ENCODE measurements at regions not wholly inside any gene's neighbourhood (a gene's known extent, or its start where the extent isn't known, plus 50 kb on each side); places are given as distances from the start of the nearest gene placed in this dataset.

DNA sequence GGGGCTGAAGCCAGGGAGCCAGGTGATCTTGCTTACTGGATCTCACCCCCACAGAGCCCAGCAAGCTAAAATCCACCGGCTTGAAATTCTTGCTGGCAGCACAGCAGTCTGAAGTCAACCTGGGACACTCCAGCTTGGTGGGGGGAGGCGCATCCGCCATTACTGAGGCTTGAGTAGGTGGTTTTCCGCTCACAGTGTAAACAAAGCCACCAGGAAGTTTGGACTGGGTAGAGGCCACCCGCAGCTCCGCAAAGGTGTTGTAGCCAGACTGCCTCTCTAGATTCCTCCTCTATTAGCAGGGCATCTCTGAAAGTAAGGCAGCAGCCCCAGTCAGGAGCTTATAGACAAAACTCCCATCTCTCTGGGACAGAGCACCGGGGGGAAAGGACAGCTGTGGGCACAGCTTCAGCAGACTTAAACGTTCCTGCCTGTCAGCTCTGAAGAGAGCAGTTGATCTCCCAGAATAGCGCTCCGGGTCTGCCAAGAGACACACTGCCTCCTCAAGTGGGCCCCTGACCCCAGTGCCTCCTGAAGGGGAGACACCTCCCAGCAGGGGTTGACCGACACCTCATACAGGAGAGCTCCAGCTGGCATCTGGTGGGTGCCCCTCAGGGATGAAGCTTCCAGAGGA, 206.3 kb upstream of the KHDRBS2 start:
- TF ChIP-seq, protein P1, sequence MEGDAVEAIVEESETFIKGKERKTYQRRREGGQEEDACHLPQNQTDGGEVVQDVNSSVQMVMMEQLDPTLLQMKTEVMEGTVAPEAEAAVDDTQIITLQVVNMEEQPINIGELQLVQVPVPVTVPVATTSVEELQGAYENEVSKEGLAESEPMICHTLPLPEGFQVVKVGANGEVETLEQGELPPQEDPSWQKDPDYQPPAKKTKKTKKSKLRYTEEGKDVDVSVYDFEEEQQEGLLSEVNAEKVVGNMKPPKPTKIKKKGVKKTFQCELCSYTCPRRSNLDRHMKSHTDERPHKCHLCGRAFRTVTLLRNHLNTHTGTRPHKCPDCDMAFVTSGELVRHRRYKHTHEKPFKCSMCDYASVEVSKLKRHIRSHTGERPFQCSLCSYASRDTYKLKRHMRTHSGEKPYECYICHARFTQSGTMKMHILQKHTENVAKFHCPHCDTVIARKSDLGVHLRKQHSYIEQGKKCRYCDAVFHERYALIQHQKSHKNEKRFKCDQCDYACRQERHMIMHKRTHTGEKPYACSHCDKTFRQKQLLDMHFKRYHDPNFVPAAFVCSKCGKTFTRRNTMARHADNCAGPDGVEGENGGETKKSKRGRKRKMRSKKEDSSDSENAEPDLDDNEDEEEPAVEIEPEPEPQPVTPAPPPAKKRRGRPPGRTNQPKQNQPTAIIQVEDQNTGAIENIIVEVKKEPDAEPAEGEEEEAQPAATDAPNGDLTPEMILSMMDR (IDR thresholded peaks at IDR 0.05; ENCODE audit: insufficient read depth, low read length), result no peak
- TF ChIP-seq, protein P2, sequence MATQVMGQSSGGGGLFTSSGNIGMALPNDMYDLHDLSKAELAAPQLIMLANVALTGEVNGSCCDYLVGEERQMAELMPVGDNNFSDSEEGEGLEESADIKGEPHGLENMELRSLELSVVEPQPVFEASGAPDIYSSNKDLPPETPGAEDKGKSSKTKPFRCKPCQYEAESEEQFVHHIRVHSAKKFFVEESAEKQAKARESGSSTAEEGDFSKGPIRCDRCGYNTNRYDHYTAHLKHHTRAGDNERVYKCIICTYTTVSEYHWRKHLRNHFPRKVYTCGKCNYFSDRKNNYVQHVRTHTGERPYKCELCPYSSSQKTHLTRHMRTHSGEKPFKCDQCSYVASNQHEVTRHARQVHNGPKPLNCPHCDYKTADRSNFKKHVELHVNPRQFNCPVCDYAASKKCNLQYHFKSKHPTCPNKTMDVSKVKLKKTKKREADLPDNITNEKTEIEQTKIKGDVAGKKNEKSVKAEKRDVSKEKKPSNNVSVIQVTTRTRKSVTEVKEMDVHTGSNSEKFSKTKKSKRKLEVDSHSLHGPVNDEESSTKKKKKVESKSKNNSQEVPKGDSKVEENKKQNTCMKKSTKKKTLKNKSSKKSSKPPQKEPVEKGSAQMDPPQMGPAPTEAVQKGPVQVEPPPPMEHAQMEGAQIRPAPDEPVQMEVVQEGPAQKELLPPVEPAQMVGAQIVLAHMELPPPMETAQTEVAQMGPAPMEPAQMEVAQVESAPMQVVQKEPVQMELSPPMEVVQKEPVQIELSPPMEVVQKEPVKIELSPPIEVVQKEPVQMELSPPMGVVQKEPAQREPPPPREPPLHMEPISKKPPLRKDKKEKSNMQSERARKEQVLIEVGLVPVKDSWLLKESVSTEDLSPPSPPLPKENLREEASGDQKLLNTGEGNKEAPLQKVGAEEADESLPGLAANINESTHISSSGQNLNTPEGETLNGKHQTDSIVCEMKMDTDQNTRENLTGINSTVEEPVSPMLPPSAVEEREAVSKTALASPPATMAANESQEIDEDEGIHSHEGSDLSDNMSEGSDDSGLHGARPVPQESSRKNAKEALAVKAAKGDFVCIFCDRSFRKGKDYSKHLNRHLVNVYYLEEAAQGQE (IDR thresholded peaks at IDR 0.05; ENCODE audit: insufficient replicate concordance, low read depth), result no peak
- TF ChIP-seq POLR2AphosphoS5 (IDR thresholded peaks at IDR 0.05; ENCODE audit: low read depth) (no peak), SPI1 (IDR thresholded peaks at IDR 0.05; ENCODE audit: borderline replicate concordance, low read depth) (no peak), GABPA (IDR thresholded peaks at IDR 0.05; ENCODE audit: low read depth) (no peak)
